ENCODE measurements at regions not wholly inside any gene's neighbourhood (a gene's known extent, or its start where the extent isn't known, plus 50 kb on each side); places are given as distances from the start of the nearest gene placed in this dataset.
"Not testable (repeated sequence)": the region's sequence is repeated elsewhere in the genome, so short reads cannot be mapped to it uniquely, and the experiment has no call there.

DNA sequence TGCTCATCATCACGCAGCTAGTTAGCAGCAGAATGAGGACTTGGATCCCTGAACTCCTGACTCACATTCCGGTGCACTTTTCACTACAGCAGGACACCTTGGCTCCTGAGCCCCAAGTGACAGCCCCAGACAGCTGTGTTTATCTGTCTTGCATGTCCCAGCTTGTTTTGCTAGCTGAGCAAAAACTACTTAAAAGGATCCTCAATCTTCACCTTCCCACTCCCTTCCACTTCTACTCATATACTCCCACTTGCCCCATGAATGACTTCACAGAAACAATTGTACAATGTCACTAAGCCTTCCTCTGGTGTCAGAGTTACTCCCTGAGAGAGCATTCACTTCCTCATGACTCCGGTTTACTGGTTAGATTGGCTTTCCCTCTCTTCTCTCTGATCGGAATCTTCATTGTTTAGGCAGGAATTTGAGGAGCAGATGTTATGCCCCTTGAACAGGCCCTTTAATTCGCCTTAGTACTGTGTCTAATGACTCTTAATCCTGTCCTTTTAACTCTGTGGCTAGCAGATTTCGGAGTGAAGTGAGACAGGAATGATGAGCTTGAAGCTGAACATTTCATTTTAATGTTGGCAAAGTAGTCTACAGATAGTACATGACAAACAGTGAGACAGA is 587.2 kb upstream of the CHD1 start:
- TF ChIP-seq, protein P1, sequence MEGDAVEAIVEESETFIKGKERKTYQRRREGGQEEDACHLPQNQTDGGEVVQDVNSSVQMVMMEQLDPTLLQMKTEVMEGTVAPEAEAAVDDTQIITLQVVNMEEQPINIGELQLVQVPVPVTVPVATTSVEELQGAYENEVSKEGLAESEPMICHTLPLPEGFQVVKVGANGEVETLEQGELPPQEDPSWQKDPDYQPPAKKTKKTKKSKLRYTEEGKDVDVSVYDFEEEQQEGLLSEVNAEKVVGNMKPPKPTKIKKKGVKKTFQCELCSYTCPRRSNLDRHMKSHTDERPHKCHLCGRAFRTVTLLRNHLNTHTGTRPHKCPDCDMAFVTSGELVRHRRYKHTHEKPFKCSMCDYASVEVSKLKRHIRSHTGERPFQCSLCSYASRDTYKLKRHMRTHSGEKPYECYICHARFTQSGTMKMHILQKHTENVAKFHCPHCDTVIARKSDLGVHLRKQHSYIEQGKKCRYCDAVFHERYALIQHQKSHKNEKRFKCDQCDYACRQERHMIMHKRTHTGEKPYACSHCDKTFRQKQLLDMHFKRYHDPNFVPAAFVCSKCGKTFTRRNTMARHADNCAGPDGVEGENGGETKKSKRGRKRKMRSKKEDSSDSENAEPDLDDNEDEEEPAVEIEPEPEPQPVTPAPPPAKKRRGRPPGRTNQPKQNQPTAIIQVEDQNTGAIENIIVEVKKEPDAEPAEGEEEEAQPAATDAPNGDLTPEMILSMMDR (conservative IDR thresholded peaks at IDR 0.05 in 1 of 2, IDR thresholded peaks at IDR 0.05 in 1 of 2; ENCODE audit: extremely low read depth in 1 of 2, insufficient read depth in 1 of 2, low read depth in 1 of 2, low read length in 2 of 2), result not testable (repeated sequence)
- not testable (repeated sequence) for TF ChIP-seq EZH2 (IDR thresholded peaks at IDR 0.05; ENCODE audit: borderline replicate concordance, low read length)

All from mammary epithelial cell (primary cell).